ENCODE measurements at regions not wholly inside any gene's neighbourhood (a gene's known extent, or its start where the extent isn't known, plus 50 kb on each side); places are given as distances from the start of the nearest gene placed in this dataset.
"Not testable (repeated sequence)": the region's sequence is repeated elsewhere in the genome, so short reads cannot be mapped to it uniquely, and the experiment has no call there.

- no peaks in the 10 kb centered on the region for H3K36me3 ChIP-seq (ENCODE audit: control insufficient read depth in 1 of 2, insufficient read depth in 2 of 2, low read length in 2 of 2)
- no peaks in the 10 kb centered on the region for H3K27me3 ChIP-seq (ENCODE audit: control insufficient read depth in 1 of 2, insufficient read depth in 2 of 2, low read length in 2 of 2)
- H3K9ac ChIP-seq (ENCODE audit: low read depth in 1 of 2, low read length in 2 of 2): no peak overlapping the region
- no peaks in the 10 kb centered on the region for H3K4me1 ChIP-seq (ENCODE audit: control insufficient read depth in 1 of 2, insufficient read depth in 2 of 2, low read length in 2 of 2)
- H3K4me3 ChIP-seq (ENCODE audit: low read depth in 1 of 2, low read length in 2 of 2): no peak overlapping the region
- H3K9me3 ChIP-seq (ENCODE audit: control insufficient read depth in 1 of 2, low read length in 2 of 2): no peaks in the 10 kb centered on the region
- no peak overlapping the region for H3K27ac ChIP-seq (ENCODE audit: low read depth, low read length)
These were observed 53.4 kb downstream of the HES1 start for GRCh38 chr3:194189243-194189791.

GRCh38 chr3:194191850-194192249, 55.9 kb downstream of the HES1 start:
- H3K4me1 ChIP-seq (ENCODE audit: control insufficient read depth in 1 of 2, insufficient read depth in 2 of 2, low read length in 2 of 2); H3K36me3 ChIP-seq (ENCODE audit: control insufficient read depth in 1 of 2, insufficient read depth in 2 of 2, low read length in 2 of 2); H3K9ac ChIP-seq (ENCODE audit: low read depth in 1 of 2, low read length in 2 of 2); H3K9me3 ChIP-seq (ENCODE audit: control insufficient read depth in 1 of 2, low read length in 2 of 2); H3K27me3 ChIP-seq (ENCODE audit: control insufficient read depth in 1 of 2, insufficient read depth in 2 of 2, low read length in 2 of 2); H3K27ac ChIP-seq (ENCODE audit: low read depth, low read length); H3K4me3 ChIP-seq (ENCODE audit: low read depth in 1 of 2, low read length in 2 of 2): not testable (repeated sequence)

- Histone ChIP-seq H3K36me3 (ENCODE audit: control insufficient read depth in 1 of 2, insufficient read depth in 2 of 2, low read length in 2 of 2) (no peaks in the 10 kb centered on the region), H3K27ac (ENCODE audit: low read depth, low read length) (no peak overlapping the region), H3K9ac (ENCODE audit: low read depth in 1 of 2, low read length in 2 of 2) (no peak overlapping the region), H3K4me3 (ENCODE audit: low read depth in 1 of 2, low read length in 2 of 2) (no peak overlapping the region), H3K27me3 (ENCODE audit: control insufficient read depth in 1 of 2, insufficient read depth in 2 of 2, low read length in 2 of 2) (no peaks in the 10 kb centered on the region), H3K4me1 (ENCODE audit: control insufficient read depth in 1 of 2, insufficient read depth in 2 of 2, low read length in 2 of 2) (no peaks in the 10 kb centered on the region), H3K9me3 (ENCODE audit: control insufficient read depth in 1 of 2, low read length in 2 of 2) (no peaks in the 10 kb centered on the region)
These were observed 58.3 kb downstream of the HES1 start for GRCh38 chr3:194194051-194194756.

GRCh38 chr3:194194757-194195085, 58.8 kb downstream of the HES1 start:
- no peak overlapping the region for H3K9ac ChIP-seq (ENCODE audit: low read depth in 1 of 2, low read length in 2 of 2)
- no peaks in the 10 kb centered on the region for H3K27me3 ChIP-seq (ENCODE audit: control insufficient read depth in 1 of 2, insufficient read depth in 2 of 2, low read length in 2 of 2)
- H3K9me3 ChIP-seq (ENCODE audit: control insufficient read depth in 1 of 2, low read length in 2 of 2): no peaks in the 10 kb centered on the region

GRCh38 chr3:194195611-194196010, 59.7 kb downstream of the HES1 start:
- no peaks in the 10 kb centered on the region for H3K4me1 ChIP-seq (ENCODE audit: control insufficient read depth in 1 of 2, insufficient read depth in 2 of 2, low read length in 2 of 2)
- no peak overlapping the region for H3K9ac ChIP-seq (ENCODE audit: low read depth in 1 of 2, low read length in 2 of 2)
- no peaks in the 10 kb centered on the region for H3K9me3 ChIP-seq (ENCODE audit: control insufficient read depth in 1 of 2, low read length in 2 of 2)
- no peak overlapping the region for H3K27ac ChIP-seq (ENCODE audit: low read depth, low read length)
- no peaks in the 10 kb centered on the region for H3K27me3 ChIP-seq (ENCODE audit: control insufficient read depth in 1 of 2, insufficient read depth in 2 of 2, low read length in 2 of 2)
- no peaks in the 10 kb centered on the region for H3K36me3 ChIP-seq (ENCODE audit: control insufficient read depth in 1 of 2, insufficient read depth in 2 of 2, low read length in 2 of 2)
- H3K4me3 ChIP-seq (ENCODE audit: low read depth in 1 of 2, low read length in 2 of 2): no peak overlapping the region

More at GRCh38 chr3:194194757-194195085, 58.8 kb downstream of the HES1 start:
- Histone ChIP-seq H3K36me3 (ENCODE audit: control insufficient read depth in 1 of 2, insufficient read depth in 2 of 2, low read length in 2 of 2) (no peaks in the 10 kb centered on the region), H3K27ac (ENCODE audit: low read depth, low read length) (no peak overlapping the region), H3K4me3 (ENCODE audit: low read depth in 1 of 2, low read length in 2 of 2) (no peak overlapping the region), H3K4me1 (ENCODE audit: control insufficient read depth in 1 of 2, insufficient read depth in 2 of 2, low read length in 2 of 2) (no peaks in the 10 kb centered on the region)

GRCh38 chr3:194196876-194197275, 60.9 kb downstream of the HES1 start:
- Histone ChIP-seq H3K27me3 (ENCODE audit: control insufficient read depth in 1 of 2, insufficient read depth in 2 of 2, low read length in 2 of 2) (peaks cover 0 to 4% of the 10 kb centered on the region in 2 donors), H3K4me1 (ENCODE audit: control insufficient read depth in 1 of 2, insufficient read depth in 2 of 2, low read length in 2 of 2) (no peaks in the 10 kb centered on the region), H3K27ac (ENCODE audit: low read depth, low read length) (no peak overlapping the region), H3K9ac (ENCODE audit: low read depth in 1 of 2, low read length in 2 of 2) (no peak overlapping the region), H3K4me3 (ENCODE audit: low read depth in 1 of 2, low read length in 2 of 2) (no peak overlapping the region), H3K36me3 (ENCODE audit: control insufficient read depth in 1 of 2, insufficient read depth in 2 of 2, low read length in 2 of 2) (no peaks in the 10 kb centered on the region), H3K9me3 (ENCODE audit: control insufficient read depth in 1 of 2, low read length in 2 of 2) (no peaks in the 10 kb centered on the region)

GRCh38 chr3:194197396-194197960, 61.5 kb downstream of the HES1 start:
- Histone ChIP-seq H3K9me3 (ENCODE audit: control insufficient read depth in 1 of 2, low read length in 2 of 2) (no peaks in the 10 kb centered on the region), H3K4me1 (ENCODE audit: control insufficient read depth in 1 of 2, insufficient read depth in 2 of 2, low read length in 2 of 2) (no peaks in the 10 kb centered on the region), H3K4me3 (ENCODE audit: low read depth in 1 of 2, low read length in 2 of 2) (no peak overlapping the region), H3K36me3 (ENCODE audit: control insufficient read depth in 1 of 2, insufficient read depth in 2 of 2, low read length in 2 of 2) (no peaks in the 10 kb centered on the region), H3K27me3 (ENCODE audit: control insufficient read depth in 1 of 2, insufficient read depth in 2 of 2, low read length in 2 of 2) (peaks cover 0 to 4% of the 10 kb centered on the region in 2 donors), H3K27ac (ENCODE audit: low read depth, low read length) (no peak overlapping the region), H3K9ac (ENCODE audit: low read depth in 1 of 2, low read length in 2 of 2) (no peak overlapping the region)

GRCh38 chr3:194197981-194198695, 62.2 kb downstream of the HES1 start:
- no peak overlapping the region for H3K27ac ChIP-seq (ENCODE audit: low read depth, low read length)
- H3K4me3 ChIP-seq (ENCODE audit: low read depth in 1 of 2, low read length in 2 of 2): no peak overlapping the region
- H3K4me1 ChIP-seq (ENCODE audit: control insufficient read depth in 1 of 2, insufficient read depth in 2 of 2, low read length in 2 of 2): no peaks in the 10 kb centered on the region
- H3K9me3 ChIP-seq (ENCODE audit: control insufficient read depth in 1 of 2, low read length in 2 of 2): no peaks in the 10 kb centered on the region
- no peak overlapping the region for H3K9ac ChIP-seq (ENCODE audit: low read depth in 1 of 2, low read length in 2 of 2)
- H3K27me3 ChIP-seq (ENCODE audit: control insufficient read depth in 1 of 2, insufficient read depth in 2 of 2, low read length in 2 of 2): peaks cover 1 to 6% of the 10 kb centered on the region in 2 donors
- no peaks in the 10 kb centered on the region for H3K36me3 ChIP-seq (ENCODE audit: control insufficient read depth in 1 of 2, insufficient read depth in 2 of 2, low read length in 2 of 2)

- no peak overlapping the region for H3K4me3 ChIP-seq (ENCODE audit: low read depth in 1 of 2, low read length in 2 of 2)
- no peaks in the 10 kb centered on the region for H3K9me3 ChIP-seq (ENCODE audit: control insufficient read depth in 1 of 2, low read length in 2 of 2)
- H3K9ac ChIP-seq (ENCODE audit: low read depth in 1 of 2, low read length in 2 of 2): no peak overlapping the region
- H3K27ac ChIP-seq (ENCODE audit: low read depth, low read length): no peak overlapping the region
- no peaks in the 10 kb centered on the region for H3K4me1 ChIP-seq (ENCODE audit: control insufficient read depth in 1 of 2, insufficient read depth in 2 of 2, low read length in 2 of 2)
- no peaks in the 10 kb centered on the region for H3K36me3 ChIP-seq (ENCODE audit: control insufficient read depth in 1 of 2, insufficient read depth in 2 of 2, low read length in 2 of 2)
- peaks cover 9 to 14% of the 10 kb centered on the region in 2 donors for H3K27me3 ChIP-seq (ENCODE audit: control insufficient read depth in 1 of 2, insufficient read depth in 2 of 2, low read length in 2 of 2)
These were observed 63.0 kb downstream of the HES1 start for GRCh38 chr3:194198938-194199337.

- no peaks in the 10 kb centered on the region for H3K36me3 ChIP-seq (ENCODE audit: control insufficient read depth in 1 of 2, insufficient read depth in 2 of 2, low read length in 2 of 2)
- H3K4me1 ChIP-seq (ENCODE audit: control insufficient read depth in 1 of 2, insufficient read depth in 2 of 2, low read length in 2 of 2): peaks cover 0 to 4% of the 10 kb centered on the region in 2 donors
- H3K9me3 ChIP-seq (ENCODE audit: control insufficient read depth in 1 of 2, low read length in 2 of 2): no peaks in the 10 kb centered on the region
- H3K4me3 ChIP-seq (ENCODE audit: low read depth in 1 of 2, low read length in 2 of 2): no peak overlapping the region
- no peak overlapping the region for H3K9ac ChIP-seq (ENCODE audit: low read depth in 1 of 2, low read length in 2 of 2)
- H3K27me3 ChIP-seq (ENCODE audit: control insufficient read depth in 1 of 2, insufficient read depth in 2 of 2, low read length in 2 of 2): peaks cover 9 to 24% of the 10 kb centered on the region in 2 donors
- no peak overlapping the region for H3K27ac ChIP-seq (ENCODE audit: low read depth, low read length)
These were observed 64.6 kb downstream of the HES1 start for GRCh38 chr3:194200422-194201081.
